HG03280 (cell line): ENCODE measurements at regions not wholly inside any gene's neighbourhood (a gene's known extent, or its start where the extent isn't known, plus 50 kb on each side); places are given as distances from the start of the nearest gene placed in this dataset.
"Not testable (repeated sequence)": the region's sequence is repeated elsewhere in the genome, so short reads cannot be mapped to it uniquely, and the experiment has no call there.

Experiments used
- ATAC-seq: cut with Tn5 transposase; IDR thresholded peaks from one replicate; pipeline ENCODE4 v1.9.1; 2021; ENCODE audit warnings: mild to moderate bottlenecking, moderate library complexity; ENCODE audit not compliant: unreplicated experiment

DNA sequence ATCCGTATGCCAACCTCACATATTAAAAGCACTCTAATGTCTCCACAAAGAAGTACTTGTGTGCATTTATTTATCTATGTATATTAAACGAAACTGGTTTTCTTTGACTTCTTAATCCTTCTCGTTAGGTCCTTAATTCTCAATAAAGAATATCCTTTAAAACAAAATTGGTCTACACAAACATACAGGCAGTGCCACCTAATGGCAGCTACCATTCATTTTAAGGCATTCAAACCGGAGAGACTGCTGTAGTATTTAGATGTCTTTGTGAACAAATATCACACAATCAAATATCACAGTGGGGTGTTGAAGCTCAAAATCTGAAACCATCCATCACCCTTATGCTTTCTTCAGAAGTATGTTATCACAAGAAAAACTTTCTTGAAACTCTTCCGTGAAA is 96.6 kb upstream of the IRAK1BP1 start:
- no peak for ATAC-seq

GRCh38 chr6:78771586-78771985 is 95.8 kb upstream of the IRAK1BP1 start:
- no peak for ATAC-seq

DNA sequence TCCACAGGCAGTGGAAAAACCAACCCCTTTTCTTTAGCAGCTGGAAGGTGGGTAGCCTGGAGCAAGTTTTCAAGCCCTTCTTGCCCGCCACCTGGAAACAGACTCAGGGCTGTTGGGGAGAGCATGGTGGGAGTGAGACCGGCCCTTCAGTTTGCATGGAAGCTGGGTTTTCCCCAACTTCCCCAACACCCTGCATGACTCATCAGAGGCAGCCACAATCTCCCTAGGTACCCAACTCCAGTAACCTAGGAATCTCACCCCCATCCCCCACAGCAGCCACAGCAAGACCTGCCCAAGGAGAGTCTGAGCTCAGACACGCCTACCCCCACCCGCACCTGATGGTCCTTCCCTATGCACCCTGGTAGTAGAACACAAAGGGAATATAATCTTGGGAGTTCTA is 86.3 kb upstream of the IRAK1BP1 start:
- no peak for ATAC-seq

GRCh38 chr6:78783366-78783765 is 84.0 kb upstream of the IRAK1BP1 start:
- ATAC-seq = not testable (repeated sequence)

DNA sequence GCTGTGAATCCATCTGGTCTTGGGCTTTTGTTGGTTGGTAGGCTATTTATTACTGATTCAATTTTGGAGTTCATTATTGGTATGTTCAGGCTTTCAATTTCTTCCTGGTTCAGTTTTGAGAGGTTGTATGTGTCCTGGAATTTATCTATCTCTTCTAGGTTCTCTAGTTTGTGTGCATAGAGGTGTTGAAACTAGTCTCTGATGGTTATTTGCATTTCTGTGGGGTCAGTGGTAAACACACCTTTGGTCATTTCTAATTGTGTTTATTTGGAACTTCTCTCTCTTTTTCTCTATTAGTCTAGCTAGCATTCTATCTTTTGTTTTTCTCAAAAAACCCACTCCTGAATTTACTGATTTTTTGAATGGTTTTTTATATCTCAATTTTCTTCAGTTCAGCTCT is 70.1 kb upstream of the IRAK1BP1 start:
- no peak for ATAC-seq

- no peak for ATAC-seq
Observed at GRCh38 chr6:78799682-78800081, 67.7 kb upstream of the IRAK1BP1 start.

GRCh38 chr6:78806792-78807191 is 60.6 kb upstream of the IRAK1BP1 start:
- not testable (repeated sequence) for ATAC-seq

DNA sequence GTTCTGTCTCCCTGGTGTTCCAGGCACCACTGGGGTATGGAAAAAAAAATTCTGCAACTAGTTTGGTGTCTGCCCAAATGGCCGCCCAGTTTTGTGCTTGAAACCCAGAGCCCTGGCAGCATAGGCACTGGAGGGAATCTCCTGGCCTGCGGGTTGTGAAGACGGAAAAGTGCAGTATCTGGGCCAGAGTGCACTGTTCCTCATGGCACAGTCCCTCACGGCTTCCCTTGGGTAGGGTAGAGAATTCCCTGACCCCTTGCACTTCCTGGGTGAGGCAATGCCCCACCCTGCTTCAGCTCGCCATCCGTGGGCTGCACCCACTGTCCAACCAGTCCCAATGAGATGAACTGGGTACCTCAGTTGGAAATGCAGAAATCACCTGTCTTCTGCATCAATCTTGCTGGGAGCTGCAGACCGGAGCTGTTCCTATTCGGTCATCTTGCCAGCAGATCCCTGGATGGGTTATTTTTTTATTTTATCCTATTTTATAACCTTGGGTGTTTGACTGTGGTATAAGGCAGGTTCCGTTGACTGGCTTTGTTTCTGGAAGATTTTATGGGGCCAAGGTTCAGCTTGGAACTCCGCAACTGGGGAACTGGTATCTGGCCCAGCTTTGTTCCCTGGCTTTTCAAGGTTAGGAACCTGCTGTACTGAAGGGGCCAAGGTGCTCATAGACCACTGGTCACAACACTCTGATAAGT is 59.5 kb upstream of the IRAK1BP1 start:
- not testable (repeated sequence) for ATAC-seq

DNA sequence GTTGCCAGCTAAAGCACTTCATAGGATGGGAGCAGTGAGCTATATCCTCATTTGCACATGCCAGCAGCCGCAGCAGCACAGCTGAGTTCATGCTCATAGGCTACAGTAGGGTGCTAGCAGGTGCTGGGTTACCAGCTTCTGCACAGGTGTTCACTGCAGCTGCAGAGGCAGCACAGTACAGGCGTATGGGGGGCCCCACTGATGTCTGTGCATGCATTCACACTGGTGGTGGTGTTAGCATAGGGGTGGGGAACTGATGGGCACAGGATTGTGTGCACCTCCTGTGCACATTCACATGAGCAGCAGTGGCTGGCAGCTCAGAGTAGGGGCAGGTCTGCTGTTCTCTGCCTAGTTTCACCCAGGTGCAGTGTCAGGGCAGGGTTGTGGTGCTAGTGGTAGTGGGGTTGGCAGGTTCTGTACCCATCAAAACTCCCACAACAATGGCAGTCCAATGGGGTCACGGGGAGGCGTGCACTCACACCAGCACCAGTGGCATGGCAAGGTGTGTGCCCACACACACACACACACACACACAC is 58.9 kb upstream of the IRAK1BP1 start:
- no peak for ATAC-seq

GRCh38 chr6:78808933-78809332 is 58.4 kb upstream of the IRAK1BP1 start:
- no peak for ATAC-seq

GRCh38 chr6:78810146-78810545 is 57.2 kb upstream of the IRAK1BP1 start:
- no peak for ATAC-seq

- ATAC-seq = no peak
Observed at GRCh38 chr6:78810698-78811097, 56.7 kb upstream of the IRAK1BP1 start.
